Adrenal gland (tissue), 5 donors: ENCODE measurements at regions not wholly inside any gene's neighbourhood (a gene's known extent, or its start where the extent isn't known, plus 50 kb on each side); places are given as distances from the start of the nearest gene placed in this dataset.

ENCODE experiments used
- CTCF ChIP-seq, 6 experiments: fragments of 450-650 bp in 4 of 6; fragments of 200-600 bp in 2 of 6; sonication (generic) in 1 of 6; IDR thresholded peaks; 1 replicate in 5 of 6; 2 replicates in 1 of 6; pipeline versions ENCODE4 v1.5.1 to v1.8.0; 2016 to 2021; ENCODE audit warnings: antibody characterized with exemption in 6 of 6, mild to moderate bottlenecking in 2 of 6, moderate library complexity in 1 of 6
- POLR2A ChIP-seq, 2 donors: fragments of 450-650 bp; IDR thresholded peaks; one replicate each; pipeline ENCODE4 v1.6.1; 2017; ENCODE audit warnings: antibody characterized with exemption in 2 of 2, mild to moderate bottlenecking in 2 of 2, moderate library complexity in 1 of 2
- donor health status: DM: no; HTN: no; CAD: no.

- TF ChIP-seq POLR2A (IDR thresholded peaks at IDR 0.05) (no peak), CTCF (IDR thresholded peaks at IDR 0.05) (no peak)
Measured at GRCh38 chr3:167066977-167067786, 312.9 kb downstream of the ZBBX start.
